GM12875 (cell line): ENCODE measurements at regions not wholly inside any gene's neighbourhood (a gene's known extent, or its start where the extent isn't known, plus 50 kb on each side); places are given as distances from the start of the nearest gene placed in this dataset.

Experiments
- H3K4me3 ChIP-seq: one replicate; pipeline ENCODE4 v1.5.1; 2011; ENCODE audit warnings: low read depth, low read length, control low read depth
- TF ChIP-seq, protein P1 (sequence below): IDR thresholded peaks from 2 replicates; pipeline ENCODE4 v1.5.1; 2011; ENCODE audit warnings: low read depth, mild to moderate bottlenecking, control low read depth, inconsistent platforms, low read length, moderate library complexity, borderline replicate concordance; ENCODE audit not compliant: insufficient read depth

- no peak overlapping the region for H3K4me3 ChIP-seq
- TF ChIP-seq, protein P1, sequence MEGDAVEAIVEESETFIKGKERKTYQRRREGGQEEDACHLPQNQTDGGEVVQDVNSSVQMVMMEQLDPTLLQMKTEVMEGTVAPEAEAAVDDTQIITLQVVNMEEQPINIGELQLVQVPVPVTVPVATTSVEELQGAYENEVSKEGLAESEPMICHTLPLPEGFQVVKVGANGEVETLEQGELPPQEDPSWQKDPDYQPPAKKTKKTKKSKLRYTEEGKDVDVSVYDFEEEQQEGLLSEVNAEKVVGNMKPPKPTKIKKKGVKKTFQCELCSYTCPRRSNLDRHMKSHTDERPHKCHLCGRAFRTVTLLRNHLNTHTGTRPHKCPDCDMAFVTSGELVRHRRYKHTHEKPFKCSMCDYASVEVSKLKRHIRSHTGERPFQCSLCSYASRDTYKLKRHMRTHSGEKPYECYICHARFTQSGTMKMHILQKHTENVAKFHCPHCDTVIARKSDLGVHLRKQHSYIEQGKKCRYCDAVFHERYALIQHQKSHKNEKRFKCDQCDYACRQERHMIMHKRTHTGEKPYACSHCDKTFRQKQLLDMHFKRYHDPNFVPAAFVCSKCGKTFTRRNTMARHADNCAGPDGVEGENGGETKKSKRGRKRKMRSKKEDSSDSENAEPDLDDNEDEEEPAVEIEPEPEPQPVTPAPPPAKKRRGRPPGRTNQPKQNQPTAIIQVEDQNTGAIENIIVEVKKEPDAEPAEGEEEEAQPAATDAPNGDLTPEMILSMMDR = no peak
Measured at GRCh38 chr7:26029911-26030310, 122.1 kb upstream of the NFE2L3 start.

- TF ChIP-seq, protein P1 = no peak
- H3K4me3 ChIP-seq = no peak overlapping the region
Measured at GRCh38 chr7:26034391-26034790, 117.6 kb upstream of the NFE2L3 start.

DNA sequence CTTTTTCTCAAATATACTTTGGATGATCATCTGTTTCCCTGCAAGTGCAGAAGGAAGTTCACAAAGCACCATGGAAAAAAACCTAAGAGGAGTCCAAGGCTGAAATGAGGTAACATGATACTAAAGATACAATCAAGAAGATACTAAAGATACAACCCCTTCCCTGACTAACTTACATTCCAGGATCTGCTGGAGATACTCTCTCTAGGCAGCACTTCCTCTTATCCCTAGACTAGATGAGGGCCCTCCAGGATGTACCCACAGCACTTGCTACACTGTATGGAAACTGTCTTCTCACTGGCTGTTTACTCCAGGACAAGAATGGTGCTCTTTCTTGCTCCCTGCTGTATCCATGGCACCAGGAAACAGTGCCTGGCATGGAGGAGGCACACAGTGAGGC is 116.4 kb upstream of the NFE2L3 start:
- TF ChIP-seq, protein P1 = no peak
- no peak overlapping the region for H3K4me3 ChIP-seq

DNA sequence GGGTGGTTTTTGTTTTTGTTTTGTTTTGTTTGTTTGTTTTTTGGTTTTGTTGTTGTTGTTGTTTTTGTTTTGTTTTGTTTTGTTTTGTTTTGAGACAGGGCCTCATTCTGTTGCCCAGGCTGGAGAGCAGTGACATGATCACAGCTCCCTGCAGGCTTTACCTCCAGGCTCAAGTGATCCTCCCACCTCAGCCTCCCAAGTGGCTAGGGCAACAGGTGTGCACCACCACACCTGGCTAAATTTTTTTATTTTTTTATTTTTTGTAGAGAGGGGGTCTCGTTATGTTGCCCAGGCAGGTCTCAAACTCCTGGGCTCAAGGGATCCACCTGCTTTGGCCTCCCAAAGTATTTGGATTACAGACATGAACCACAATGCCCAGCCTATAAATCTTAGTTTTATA is 115.9 kb upstream of the NFE2L3 start:
- TF ChIP-seq, protein P1 = no peak
- no peak overlapping the region for H3K4me3 ChIP-seq

- TF ChIP-seq, protein P1 = no peak
- H3K4me3 ChIP-seq = no peak overlapping the region
Measured at GRCh38 chr7:26038201-26038990, 113.6 kb upstream of the NFE2L3 start.

GRCh38 chr7:26040085-26040484 is 111.9 kb upstream of the NFE2L3 start:
- TF ChIP-seq, protein P1 = no peak
- H3K4me3 ChIP-seq = no peak overlapping the region

DNA sequence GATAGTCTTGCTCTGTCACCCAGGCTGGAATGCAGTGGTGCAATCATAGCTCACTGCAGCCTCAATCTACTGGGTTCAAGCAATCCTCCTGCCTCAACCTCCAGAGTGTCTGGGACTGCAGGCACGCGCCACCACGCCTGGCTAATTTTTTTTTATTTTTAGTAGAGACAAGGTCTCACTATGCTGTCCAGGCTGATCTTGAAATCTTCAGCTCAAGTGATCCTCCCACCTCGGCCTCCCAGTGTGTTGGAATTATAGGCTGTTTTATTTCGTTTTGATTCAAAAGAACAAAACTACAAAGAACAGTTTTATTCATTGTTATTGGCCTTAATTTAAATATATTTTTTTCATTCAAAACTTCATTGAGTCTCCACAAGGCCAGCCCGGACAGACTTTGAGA is 109.8 kb upstream of the NFE2L3 start:
- TF ChIP-seq, protein P1 = no peak
- no peak overlapping the region for H3K4me3 ChIP-seq
